GM10248 (cell line): ENCODE measurements at regions not wholly inside any gene's neighbourhood (a gene's known extent, or its start where the extent isn't known, plus 50 kb on each side); places are given as distances from the start of the nearest gene placed in this dataset.

ENCODE experiments used
- CTCF ChIA-PET: fragments of 300-600 bp; sonication (Branson Sonifier 250); formaldehyde crosslinking; extraction: SDS; loops from one replicate; lab custom pipeline; 2021; ENCODE audit warnings: antibody characterized with exemption; lab: Yijun Ruan, JAX
- POLR2A ChIA-PET: fragments of 350-650 bp; sonication (Branson Sonifier 250); formaldehyde crosslinking; extraction: SDS; loops from one replicate; lab custom pipeline; 2020; ENCODE audit warnings: antibody characterized with exemption; lab: Yijun Ruan, JAX
- DNase-seq: peaks from one replicate; pipeline ENCODE4 v3.0.0; 2012; ENCODE audit errors: extremely low spot score
- CTCF ChIP-seq: IDR thresholded peaks from 2 replicates; pipeline ENCODE4 v1.5.1; 2012; ENCODE audit warnings: mild to moderate bottlenecking, low read depth; ENCODE audit errors: extremely low read depth, missing control alignments, control extremely low read depth

- CTCF ChIA-PET = no interaction called here
- POLR2A ChIA-PET = no interaction called here
- no peak for TF ChIP-seq CTCF
- no peak for DNase-seq
Measured at GRCh38 chr12:98121963-98122362, 393.4 kb upstream of the TMPO start.

GRCh38 chr12:98123021-98123461 is 392.3 kb upstream of the TMPO start:
- CTCF ChIA-PET = no interaction called here
- DNase-seq = no peak
- POLR2A ChIA-PET = no interaction called here
- TF ChIP-seq CTCF = no peak

- ChIA-PET CTCF (interaction anchor here (1.6 kb wide), 1 partner anchor 13 kb away, joined by 4 read pairs; no protein-coding TSS in a partner anchor), POLR2A (no interaction called here)
- TF ChIP-seq CTCF = no peak
- no peak for DNase-seq
Measured at GRCh38 chr12:98126637-98127335, 388.6 kb upstream of the TMPO start.

- POLR2A ChIA-PET = no interaction called here
- CTCF ChIA-PET = interaction anchor here (1.6 kb wide), 1 partner anchor 13 kb away, joined by 4 read pairs; no protein-coding TSS in a partner anchor
- no peak for TF ChIP-seq CTCF
- DNase-seq = no peak
Measured at GRCh38 chr12:98127336-98127679, 388.1 kb upstream of the TMPO start.

- CTCF ChIA-PET = interaction anchor here (1.6 kb wide), 1 partner anchor 14 kb away, joined by 4 read pairs; no protein-coding TSS in a partner anchor
- TF ChIP-seq CTCF = no peak
- POLR2A ChIA-PET = no interaction called here
- no peak for DNase-seq
Measured at GRCh38 chr12:98127854-98128253, 387.5 kb upstream of the TMPO start.

GRCh38 chr12:98136544-98136943 is 378.8 kb upstream of the TMPO start:
- no peak for DNase-seq
- ChIA-PET CTCF (no interaction called here), POLR2A (no interaction called here)
- TF ChIP-seq CTCF = no peak
